A549 (cell line): ENCODE measurements at regions not wholly inside any gene's neighbourhood (a gene's known extent, or its start where the extent isn't known, plus 50 kb on each side); places are given as distances from the start of the nearest gene placed in this dataset.

ENCODE experiments used
- ATAC-seq, 2 experiments: fragments of 200-7000 bp in 1 of 2; fragments of >200 bp in 1 of 2; cut with Nextera tagmentation in 1 of 2; cut with Tn5 transposase in 1 of 2; 3 replicates each; pipeline versions ENCODE4 v1.8.0 to v1.9.1; 2018 to 2020; ENCODE audit warnings: mild to moderate bottlenecking in 1 of 2, moderate library complexity in 1 of 2
- CTCF ChIA-PET: fragments of 300-600 bp; sonication (Branson Sonifier 250); formaldehyde crosslinking; extraction: SDS; loops from one replicate; lab custom pipeline; 2021; ENCODE audit warnings: antibody characterized with exemption, inconsistent platforms; lab: Yijun Ruan, JAX
- POLR2A ChIA-PET: fragments of 350-600 bp; formaldehyde crosslinking; extraction: SDS; loops from one replicate; lab custom pipeline; 2021; ENCODE audit warnings: antibody characterized with exemption, inconsistent platforms; lab: Yijun Ruan, JAX
- DNase-seq, 2 experiments: peaks; one replicate each; pipeline versions ENCODE4 v3.0.0 to v3.0.0-alpha.2; 2011 to 2016; ENCODE audit warnings: low read depth in 1 of 2, low spot score in 1 of 2
- FAIRE-seq: peaks from 2 replicates; lab custom pipeline; 2011; peaks lifted over from hg19 to GRCh38; lab: Jason Lieb, UNC
- H3K27ac ChIP-seq, 2 experiments: fragments of >200 bp; sonication (Bioruptor Twin); formaldehyde crosslinking; 3 replicates each; pipeline ENCODE4 v1.5.1; 2016 to 2017
- H3K4me1 ChIP-seq: fragments of >200 bp; sonication (Bioruptor Twin); formaldehyde crosslinking; 3 replicates; pipeline ENCODE4 v1.6.1; 2016
- H3K4me2 ChIP-seq: fragments of >200 bp; sonication (Bioruptor Twin); formaldehyde crosslinking; 3 replicates; pipeline ENCODE4 v1.6.1; 2016
- H3K4me3 ChIP-seq: fragments of >200 bp; sonication (Bioruptor Twin); formaldehyde crosslinking; 3 replicates; pipeline ENCODE4 v1.5.1; 2016
- H3K9me3 ChIP-seq: fragments of >200 bp; sonication (Bioruptor Twin); formaldehyde crosslinking; 3 replicates; pipeline ENCODE4 v1.6.1; 2016
- BHLHE40 ChIP-seq: IDR thresholded peaks from 2 replicates; pipeline ENCODE4 v1.6.1; 2012; ENCODE audit warnings: low read depth, low read length, inconsistent platforms
- CBX8 ChIP-seq: fragments of 200-600 bp; sonication (generic); IDR thresholded peaks from 2 replicates; pipeline ENCODE4 v1.6.1; 2016
- CEBPB ChIP-seq, 2 experiments: fragments of >200 bp in 1 of 2; sonication (Bioruptor Twin) in 1 of 2; formaldehyde crosslinking in 1 of 2; IDR thresholded peaks; 2 replicates each; pipeline ENCODE4 v1.6.1; 2012 to 2016
- EHF ChIP-seq: fragments of 250-450 bp; sonication (Bioruptor Pico); IDR thresholded peaks from 2 replicates; pipeline ENCODE4 v1.5.0; 2020; ENCODE audit warnings: mild to moderate bottlenecking
- EHMT2 ChIP-seq: fragments of 200-600 bp; sonication (generic); IDR thresholded peaks from 2 replicates; pipeline ENCODE4 v1.6.1; 2016; ENCODE audit warnings: antibody characterized with exemption, low read depth, mild to moderate bottlenecking, moderate library complexity
- EP300 ChIP-seq, 2 experiments: fragments of >200 bp; sonication (Bioruptor Twin); formaldehyde crosslinking; IDR thresholded peaks; 2 replicates in 1 of 2; 3 replicates in 1 of 2; pipeline ENCODE4 v1.6.1; 2016 to 2017
- FOXS1 ChIP-seq: fragments of 250-450 bp; sonication (Bioruptor Pico); IDR thresholded peaks from 2 replicates; pipeline ENCODE4 v1.5.0; 2020; ENCODE audit warnings: mild to moderate bottlenecking, moderate library complexity
- GATA3 ChIP-seq: IDR thresholded peaks from 2 replicates; pipeline ENCODE4 v1.6.1; 2012; ENCODE audit warnings: borderline replicate concordance
- HEYL ChIP-seq: fragments of 250-450 bp; sonication (Bioruptor Pico); IDR thresholded peaks from 2 replicates; pipeline ENCODE4 v1.8.0; 2021; ENCODE audit warnings: mild to moderate bottlenecking, moderate library complexity
- HOXB13 ChIP-seq: fragments of 250-450 bp; sonication (Bioruptor Pico); IDR thresholded peaks from 2 replicates; pipeline ENCODE4 v1.5.0; 2020; ENCODE audit warnings: low read depth, mild to moderate bottlenecking, moderate library complexity
- HOXB5 ChIP-seq: fragments of 250-450 bp; sonication (Bioruptor Pico); IDR thresholded peaks from 2 replicates; pipeline ENCODE4 v1.5.0; 2020; ENCODE audit warnings: mild to moderate bottlenecking, moderate library complexity
- JUN ChIP-seq, 2 experiments: fragments of >200 bp; sonication (Bioruptor Twin); formaldehyde crosslinking; IDR thresholded peaks; 2 replicates in 1 of 2; 3 replicates in 1 of 2; pipeline ENCODE4 v1.6.1; 2016 to 2017
- NFE2L2 ChIP-seq: fragments of 150-350 bp; conservative IDR thresholded peaks from 2 replicates; pipeline ENCODE4 v1.6.1; 2014; ENCODE audit warnings: low read length
- RNF2 ChIP-seq: fragments of 200-600 bp; sonication (generic); IDR thresholded peaks from 2 replicates; pipeline ENCODE4 v1.6.1; 2016; ENCODE audit warnings: low read depth, mild to moderate bottlenecking, antibody characterized with exemption, moderate library complexity, borderline replicate concordance
- TP53 ChIP-seq: fragments of 250-450 bp; sonication (Bioruptor Pico); IDR thresholded peaks from 2 replicates; pipeline ENCODE4 v1.5.0; 2021; ENCODE audit warnings: mild to moderate bottlenecking, moderate library complexity
- ZC3H11A ChIP-seq: fragments of 450-650 bp; IDR thresholded peaks from 2 replicates; pipeline ENCODE4 v1.6.1; 2014; ENCODE audit warnings: antibody characterized with exemption, mild to moderate bottlenecking
- ZSCAN20 ChIP-seq: fragments of 250-450 bp; sonication (Bioruptor Pico); IDR thresholded peaks from 2 replicates; pipeline ENCODE4 v1.8.0; 2022; ENCODE audit warnings: mild to moderate bottlenecking, moderate library complexity
- WGBS: methylation state at CpG from one replicate; pipeline ENCODE4 v1.1.6; 2017; ENCODE audit errors: missing lambda C conversion rate; 5-methylcytosine and 5-hydroxymethylcytosine counted together
- TF ChIP-seq, protein P1 (sequence below): IDR thresholded peaks from 2 replicates; pipeline ENCODE4 v1.6.1; 2012
- TF ChIP-seq, protein P2 (sequence below): fragments of >200 bp; sonication (Bioruptor Twin); formaldehyde crosslinking; IDR thresholded peaks from 3 replicates; pipeline ENCODE4 v1.5.1; 2016
- TF ChIP-seq, protein P3 (sequence below): fragments of 150-350 bp; IDR thresholded peaks from 2 replicates; pipeline ENCODE4 v1.6.1; 2014; ENCODE audit warnings: low read depth, mild to moderate bottlenecking, low read length
- TF ChIP-seq, protein P4 (sequence below): IDR thresholded peaks from 2 replicates; pipeline ENCODE4 v1.6.1; 2012; ENCODE audit warnings: low read depth, borderline replicate concordance

DNA sequence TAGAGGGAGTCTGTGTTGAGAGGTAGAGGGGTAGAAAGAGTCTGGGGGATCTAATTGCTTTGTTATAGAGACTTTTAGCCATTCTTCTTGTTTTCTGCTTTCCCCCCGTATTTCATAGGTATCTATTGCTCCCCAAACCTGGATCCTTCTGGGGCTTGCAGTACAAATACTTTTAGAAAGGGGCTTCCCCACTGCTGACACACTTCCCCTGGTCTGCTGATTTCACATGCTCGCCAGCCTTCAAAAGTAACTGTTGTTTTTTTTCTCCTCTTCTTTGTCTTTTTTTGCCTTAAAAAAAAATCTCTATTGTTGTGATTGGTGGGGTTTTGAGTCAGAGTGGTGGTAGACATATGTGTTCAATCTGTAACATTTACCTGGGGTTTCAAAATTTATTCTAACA is 300.6 kb upstream of the AZI2 start:
- DNase-seq, result no peak
- no peaks in the 10 kb centered on the region for H3K4me1 ChIP-seq
- no peak overlapping the region for H3K4me3 ChIP-seq
- ATAC-seq, result no peak
- no peak overlapping the region for H3K4me2 ChIP-seq
- POLR2A ChIA-PET, result no interaction called here
- FAIRE-seq, result no peak
- 6% methylated on average over 2 of the region's 2 CpGs for WGBS
- TF ChIP-seq HEYL (CRISPR knock-in tag), result no peak
- TF ChIP-seq, protein P1, sequence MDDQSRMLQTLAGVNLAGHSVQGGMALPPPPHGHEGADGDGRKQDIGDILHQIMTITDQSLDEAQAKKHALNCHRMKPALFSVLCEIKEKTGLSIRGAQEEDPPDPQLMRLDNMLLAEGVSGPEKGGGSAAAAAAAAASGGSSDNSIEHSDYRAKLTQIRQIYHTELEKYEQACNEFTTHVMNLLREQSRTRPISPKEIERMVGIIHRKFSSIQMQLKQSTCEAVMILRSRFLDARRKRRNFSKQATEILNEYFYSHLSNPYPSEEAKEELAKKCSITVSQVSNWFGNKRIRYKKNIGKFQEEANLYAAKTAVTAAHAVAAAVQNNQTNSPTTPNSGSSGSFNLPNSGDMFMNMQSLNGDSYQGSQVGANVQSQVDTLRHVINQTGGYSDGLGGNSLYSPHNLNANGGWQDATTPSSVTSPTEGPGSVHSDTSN, result no peak
- CTCF ChIA-PET, result interaction anchor here (1.0 kb wide), 1 partner anchor 17 kb away, joined by 3 read pairs; no protein-coding TSS in a partner anchor
- H3K9me3 ChIP-seq, result no peaks in the 10 kb centered on the region
- no peak overlapping the region for H3K27ac ChIP-seq

DNA sequence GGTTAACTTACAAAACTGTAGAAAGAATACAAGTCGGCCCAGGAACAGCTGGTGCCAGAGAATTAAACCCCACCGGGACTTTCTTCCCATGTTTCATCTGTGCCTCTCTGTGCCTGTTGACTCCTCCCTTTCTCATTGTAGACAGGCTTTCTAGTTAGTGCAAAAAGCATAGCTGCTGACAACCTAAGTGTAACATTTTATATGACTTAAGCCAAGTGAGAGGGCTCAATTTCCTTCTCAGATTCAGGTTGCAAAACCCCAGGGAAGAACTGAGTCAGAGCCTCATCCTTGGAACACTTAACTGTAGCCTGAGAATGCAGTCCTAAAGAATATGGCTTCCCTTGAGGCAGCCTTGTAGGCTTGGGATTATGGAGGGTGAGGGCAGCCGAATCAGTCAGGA is 302.5 kb upstream of the AZI2 start:
- Histone ChIP-seq H3K4me3 (no peak overlapping the region), H3K9me3 (no peaks in the 10 kb centered on the region), H3K4me1 (no peaks in the 10 kb centered on the region), H3K4me2 (no peak overlapping the region), H3K27ac (no peak overlapping the region)
- ChIA-PET CTCF (no interaction called here), POLR2A (no interaction called here)
- no peak for DNase-seq
- WGBS, result 40% methylated on average over 3 of the region's 3 CpGs
- TF ChIP-seq, protein P2, sequence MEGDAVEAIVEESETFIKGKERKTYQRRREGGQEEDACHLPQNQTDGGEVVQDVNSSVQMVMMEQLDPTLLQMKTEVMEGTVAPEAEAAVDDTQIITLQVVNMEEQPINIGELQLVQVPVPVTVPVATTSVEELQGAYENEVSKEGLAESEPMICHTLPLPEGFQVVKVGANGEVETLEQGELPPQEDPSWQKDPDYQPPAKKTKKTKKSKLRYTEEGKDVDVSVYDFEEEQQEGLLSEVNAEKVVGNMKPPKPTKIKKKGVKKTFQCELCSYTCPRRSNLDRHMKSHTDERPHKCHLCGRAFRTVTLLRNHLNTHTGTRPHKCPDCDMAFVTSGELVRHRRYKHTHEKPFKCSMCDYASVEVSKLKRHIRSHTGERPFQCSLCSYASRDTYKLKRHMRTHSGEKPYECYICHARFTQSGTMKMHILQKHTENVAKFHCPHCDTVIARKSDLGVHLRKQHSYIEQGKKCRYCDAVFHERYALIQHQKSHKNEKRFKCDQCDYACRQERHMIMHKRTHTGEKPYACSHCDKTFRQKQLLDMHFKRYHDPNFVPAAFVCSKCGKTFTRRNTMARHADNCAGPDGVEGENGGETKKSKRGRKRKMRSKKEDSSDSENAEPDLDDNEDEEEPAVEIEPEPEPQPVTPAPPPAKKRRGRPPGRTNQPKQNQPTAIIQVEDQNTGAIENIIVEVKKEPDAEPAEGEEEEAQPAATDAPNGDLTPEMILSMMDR, result no peak
- TF ChIP-seq CEBPB (IDR thresholded peaks at IDR 0.05) (no peak), TP53 (no peak), HOXB13 (no peak), ZSCAN20 (CRISPR knock-in tag) (no peak), RNF2 (no peak), EHMT2 (no peak), EHF (no peak), FOXS1 (CRISPR knock-in tag) (no peak), ZC3H11A (no peak), CBX8 (no peak), HOXB5 (CRISPR knock-in tag) (no peak), JUN (IDR thresholded peaks at IDR 0.05) (no peak), GATA3 (no peak), BHLHE40 (no peak), EP300 (IDR thresholded peaks at IDR 0.05) (no peak), NFE2L2 (no peak)
- TF ChIP-seq, protein P3, sequence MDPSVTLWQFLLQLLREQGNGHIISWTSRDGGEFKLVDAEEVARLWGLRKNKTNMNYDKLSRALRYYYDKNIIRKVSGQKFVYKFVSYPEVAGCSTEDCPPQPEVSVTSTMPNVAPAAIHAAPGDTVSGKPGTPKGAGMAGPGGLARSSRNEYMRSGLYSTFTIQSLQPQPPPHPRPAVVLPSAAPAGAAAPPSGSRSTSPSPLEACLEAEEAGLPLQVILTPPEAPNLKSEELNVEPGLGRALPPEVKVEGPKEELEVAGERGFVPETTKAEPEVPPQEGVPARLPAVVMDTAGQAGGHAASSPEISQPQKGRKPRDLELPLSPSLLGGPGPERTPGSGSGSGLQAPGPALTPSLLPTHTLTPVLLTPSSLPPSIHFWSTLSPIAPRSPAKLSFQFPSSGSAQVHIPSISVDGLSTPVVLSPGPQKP, result no peak
- TF ChIP-seq, protein P4, sequence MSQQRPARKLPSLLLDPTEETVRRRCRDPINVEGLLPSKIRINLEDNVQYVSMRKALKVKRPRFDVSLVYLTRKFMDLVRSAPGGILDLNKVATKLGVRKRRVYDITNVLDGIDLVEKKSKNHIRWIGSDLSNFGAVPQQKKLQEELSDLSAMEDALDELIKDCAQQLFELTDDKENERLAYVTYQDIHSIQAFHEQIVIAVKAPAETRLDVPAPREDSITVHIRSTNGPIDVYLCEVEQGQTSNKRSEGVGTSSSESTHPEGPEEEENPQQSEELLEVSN, result no peak
- TF ChIP-seq, protein P1, result no peak
- no peak for ATAC-seq
- FAIRE-seq, result no peak
